ENCODE measurements at regions not wholly inside any gene's neighbourhood (a gene's known extent, or its start where the extent isn't known, plus 50 kb on each side); places are given as distances from the start of the nearest gene placed in this dataset.

- Histone ChIP-seq H2AFZ (ENCODE audit: low read depth, low read length) (no peak overlapping the region), H3K4me3 (no peak overlapping the region), H3K27me3 (ENCODE audit: control insufficient read depth in 2 of 2, insufficient read depth in 2 of 2, low read length in 2 of 2) (no peaks in the 10 kb centered on the region), H4K20me1 (replicated peaks; ENCODE audit: control insufficient read depth, insufficient read depth, low read length) (no peaks in the 10 kb centered on the region), H3K9ac (ENCODE audit: insufficient read depth in 1 of 2, low read depth in 2 of 2, low read length in 2 of 2) (no peak overlapping the region), H3K9me1 (ENCODE audit: control insufficient read depth, insufficient read depth, low read length) (no peaks in the 10 kb centered on the region), H3K4me2 (ENCODE audit: insufficient read depth, low read length) (no peak overlapping the region), H3K4me1 (replicated peaks in 1 of 2; ENCODE audit: control insufficient read depth in 2 of 2, insufficient read depth in 2 of 2, low read length in 2 of 2) (no peaks in the 10 kb centered on the region), H3K9me3 (replicated peaks; ENCODE audit: control insufficient read depth, insufficient read depth, low read depth, low read length) (no peaks in the 10 kb centered on the region), H3K27ac (ENCODE audit: extremely low read depth, low read depth, low read length) (no peak overlapping the region), H3K79me2 (ENCODE audit: control insufficient read depth, insufficient read depth, low read length) (no peaks in the 10 kb centered on the region), H3K36me3 (ENCODE audit: control insufficient read depth, insufficient read depth, low read length) (no peaks in the 10 kb centered on the region)
- DNase-seq (ENCODE audit: extremely low read depth in 1 of 4, low spot score in 3 of 4) (no peak), FAIRE-seq (no peak), ATAC-seq (no peak)
- CTCF ChIA-PET (ENCODE audit: low intra/inter-chr PET ratio), result no interaction called here
- in situ Hi-C loops (cut with MboI), result no loop called here
- no TSS peak for BruUV-seq (replicated peaks)
- intact Hi-C loops (cut with micrococcal nuclease), result no loop called here
- POLR2A ChIA-PET, result interaction anchor here (0.9 kb wide), 1 partner anchor 603 kb away, joined by 3 read pairs; no protein-coding TSS in a partner anchor
- TF ChIP-seq USF2 (CRISPR knock-in tag; IDR thresholded peaks at IDR 0.05) (no peak), FOXK2 (conservative IDR thresholded peaks at IDR 0.05 in 1 of 2, IDR thresholded peaks at IDR 0.05 in 1 of 2; ENCODE audit: low read depth in 2 of 2) (no peak), POLR2H (tag; IDR thresholded peaks at IDR 0.05; ENCODE audit: low read depth) (no peak)
Measured at GRCh38 chr17:11082559-11082958, 158.5 kb upstream of the SHISA6 start.

- no peaks in the 10 kb centered on the region for H3K4me1 ChIP-seq (replicated peaks in 1 of 2; ENCODE audit: control insufficient read depth in 2 of 2, insufficient read depth in 2 of 2, low read length in 2 of 2)
- no peaks in the 10 kb centered on the region for H3K36me3 ChIP-seq (ENCODE audit: control insufficient read depth, insufficient read depth, low read length)
- no peak overlapping the region for H2AFZ ChIP-seq (ENCODE audit: low read depth, low read length)
- 0% methylated on average over 3 of the region's 3 CpGs for WGBS (ENCODE audit: insufficient coverage, low coverage, missing lambda C conversion rate)
- no peaks in the 10 kb centered on the region for H3K9me3 ChIP-seq (replicated peaks; ENCODE audit: control insufficient read depth, insufficient read depth, low read depth, low read length)
- H3K4me2 ChIP-seq (ENCODE audit: insufficient read depth, low read length), result no peak overlapping the region
- FAIRE-seq (no peak), ATAC-seq (no peak), DNase-seq (ENCODE audit: extremely low read depth in 1 of 4, low spot score in 3 of 4) (no peak)
- intact Hi-C loops (cut with micrococcal nuclease), result no loop called here
- CTCF ChIA-PET (ENCODE audit: low intra/inter-chr PET ratio), result no interaction called here
- BruUV-seq (replicated peaks), result no TSS peak
- H3K79me2 ChIP-seq (ENCODE audit: control insufficient read depth, insufficient read depth, low read length), result no peaks in the 10 kb centered on the region
- no peaks in the 10 kb centered on the region for H3K27me3 ChIP-seq (ENCODE audit: control insufficient read depth in 2 of 2, insufficient read depth in 2 of 2, low read length in 2 of 2)
- no peak overlapping the region for H3K27ac ChIP-seq (ENCODE audit: extremely low read depth, low read depth, low read length)
- no peak overlapping the region for H3K9ac ChIP-seq (ENCODE audit: insufficient read depth in 1 of 2, low read depth in 2 of 2, low read length in 2 of 2)
- H3K9me1 ChIP-seq (ENCODE audit: control insufficient read depth, insufficient read depth, low read length), result no peaks in the 10 kb centered on the region
- in situ Hi-C loops (cut with MboI), result no loop called here
- POLR2A ChIA-PET, result no interaction called here
- no peaks in the 10 kb centered on the region for H4K20me1 ChIP-seq (replicated peaks; ENCODE audit: control insufficient read depth, insufficient read depth, low read length)
- no peak overlapping the region for H3K4me3 ChIP-seq
- TF ChIP-seq ARID4B (CRISPR knock-in tag; IDR thresholded peaks at IDR 0.05) (no peak), BCLAF1 (IDR thresholded peaks at IDR 0.05; ENCODE audit: borderline replicate concordance in 1 of 2, control insufficient read depth in 1 of 2, low read depth in 2 of 2, low read length in 1 of 2) (no peak), PHF8 (IDR thresholded peaks at IDR 0.05; ENCODE audit: borderline replicate concordance, low read length) (no peak), GTF2F1 (IDR thresholded peaks at IDR 0.05; ENCODE audit: low read depth, low read length) (no peak)
Measured at GRCh38 chr17:11081342-11081741, 159.7 kb upstream of the SHISA6 start.
